Left ventricle myocardium inferior (tissue), 1 donor: ENCODE measurements at regions not wholly inside any gene's neighbourhood (a gene's known extent, or its start where the extent isn't known, plus 50 kb on each side); places are given as distances from the start of the nearest gene placed in this dataset.
A peak's percentile ranks its signal among the peaks of the same experiment; 100 is the strongest.

Source experiments
- DNase-seq: peaks from one replicate; pipeline ENCODE4 v3.0.0-alpha.2; 2020
- H3K27ac ChIP-seq: fragments of 200-600 bp; replicated peaks from 2 replicates; pipeline ENCODE4 v1.8.0; 2021
- H3K27me3 ChIP-seq: fragments of 200-600 bp; 2 replicates; pipeline ENCODE4 v1.8.0; 2021; ENCODE audit warnings: low read depth
- H3K36me3 ChIP-seq: fragments of 200-600 bp; 2 replicates; pipeline ENCODE4 v1.8.0; 2021
- H3K4me1 ChIP-seq: fragments of 200-600 bp; 2 replicates; pipeline ENCODE4 v1.8.0; 2021
- H3K4me3 ChIP-seq: fragments of 200-600 bp; 2 replicates; pipeline ENCODE4 v1.8.0; 2021; ENCODE audit warnings: mild to moderate bottlenecking, moderate library complexity
- H3K9me3 ChIP-seq: fragments of 200-600 bp; replicated peaks from 2 replicates; pipeline ENCODE4 v1.8.0; 2021
- intact Hi-C: fragments of 100-400 bp; cut with micrococcal nuclease; formaldehyde crosslinking; loops from one replicate; pipeline ENCODE4 v1.11.0; 2022
- TF ChIP-seq, protein P1 (sequence below): fragments of 200-600 bp; IDR thresholded peaks from 2 replicates; pipeline ENCODE4 v1.8.0; 2021; ENCODE audit warnings: antibody characterized with exemption, mild to moderate bottlenecking, borderline replicate concordance
- donor health status: DM: no; HTN: yes; CAD: no; lungs with severe emphysema.

DNA sequence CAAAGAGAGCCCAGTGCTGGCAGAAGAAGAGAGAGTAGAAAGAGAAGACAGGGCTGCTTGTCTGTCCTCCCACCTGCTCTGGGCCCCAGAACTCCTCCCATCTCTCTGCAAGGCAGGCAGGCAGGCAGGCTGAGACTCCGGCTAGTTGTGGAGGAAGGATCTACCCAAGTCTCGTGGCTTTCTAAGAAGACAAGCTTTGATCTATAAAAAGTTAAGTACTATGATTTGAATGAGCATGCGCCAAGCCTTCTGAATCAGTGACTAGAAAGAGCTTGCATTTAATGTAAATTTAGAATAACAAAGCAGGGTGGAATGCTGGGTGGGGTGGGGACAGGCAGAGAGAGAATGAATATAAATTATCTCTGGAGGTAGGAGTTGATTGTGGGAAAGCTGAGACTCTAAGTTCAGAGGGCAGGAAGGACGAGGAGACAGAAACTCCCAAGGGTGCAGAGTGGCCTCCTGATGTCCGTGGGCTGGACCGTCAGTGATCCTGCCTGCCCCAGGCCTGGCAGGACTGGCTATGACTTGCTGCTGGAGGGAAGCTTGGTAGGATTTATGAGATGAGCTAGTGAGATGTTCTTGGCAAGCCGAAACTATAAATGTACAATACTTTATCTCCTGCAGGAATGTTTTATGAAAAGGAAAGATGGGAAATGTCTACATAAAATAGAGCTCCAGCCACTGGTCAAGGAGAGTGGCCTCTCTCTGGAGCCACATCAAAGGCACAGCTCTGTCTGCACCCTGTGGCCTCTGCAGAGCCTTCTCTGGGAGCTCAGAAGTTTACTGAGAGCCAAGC, 447.5 kb downstream of the TNS1 start:
- H3K27me3 ChIP-seq: no peaks in the 10 kb centered on the region
- no peak for DNase-seq
- H3K4me1 ChIP-seq: peaks cover 20% of the 10 kb centered on the region
- H3K9me3 ChIP-seq: no peaks in the 10 kb centered on the region
- H3K36me3 ChIP-seq: no peaks in the 10 kb centered on the region
- no peak overlapping the region for H3K4me3 ChIP-seq
- TF ChIP-seq, protein P1, sequence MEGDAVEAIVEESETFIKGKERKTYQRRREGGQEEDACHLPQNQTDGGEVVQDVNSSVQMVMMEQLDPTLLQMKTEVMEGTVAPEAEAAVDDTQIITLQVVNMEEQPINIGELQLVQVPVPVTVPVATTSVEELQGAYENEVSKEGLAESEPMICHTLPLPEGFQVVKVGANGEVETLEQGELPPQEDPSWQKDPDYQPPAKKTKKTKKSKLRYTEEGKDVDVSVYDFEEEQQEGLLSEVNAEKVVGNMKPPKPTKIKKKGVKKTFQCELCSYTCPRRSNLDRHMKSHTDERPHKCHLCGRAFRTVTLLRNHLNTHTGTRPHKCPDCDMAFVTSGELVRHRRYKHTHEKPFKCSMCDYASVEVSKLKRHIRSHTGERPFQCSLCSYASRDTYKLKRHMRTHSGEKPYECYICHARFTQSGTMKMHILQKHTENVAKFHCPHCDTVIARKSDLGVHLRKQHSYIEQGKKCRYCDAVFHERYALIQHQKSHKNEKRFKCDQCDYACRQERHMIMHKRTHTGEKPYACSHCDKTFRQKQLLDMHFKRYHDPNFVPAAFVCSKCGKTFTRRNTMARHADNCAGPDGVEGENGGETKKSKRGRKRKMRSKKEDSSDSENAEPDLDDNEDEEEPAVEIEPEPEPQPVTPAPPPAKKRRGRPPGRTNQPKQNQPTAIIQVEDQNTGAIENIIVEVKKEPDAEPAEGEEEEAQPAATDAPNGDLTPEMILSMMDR: no peak
- H3K27ac ChIP-seq: peak overlapping the region; percentile 27
- intact Hi-C loops: no loop called here

DNA sequence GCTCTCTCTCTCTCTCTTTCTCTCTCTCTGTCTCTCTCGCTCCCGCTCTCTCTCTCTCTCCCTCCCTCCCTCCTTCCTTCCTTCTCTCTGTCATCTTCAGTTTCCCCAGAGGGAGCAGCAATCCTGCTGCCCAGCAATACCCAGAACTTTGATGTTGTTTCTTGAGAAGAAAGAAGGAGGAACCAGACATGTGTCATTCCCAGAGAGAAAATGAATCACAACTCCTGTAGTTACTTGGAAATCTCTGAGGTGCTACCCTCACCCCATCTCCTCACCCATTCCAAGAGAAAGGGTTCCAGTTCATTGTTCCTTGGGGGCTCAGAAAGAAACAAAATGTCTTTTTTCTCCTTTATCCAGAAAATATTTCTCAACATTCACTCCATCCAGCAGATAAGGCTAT, 449.1 kb downstream of the TNS1 start:
- intact Hi-C loops: no loop called here
- DNase-seq: no peak
- Histone ChIP-seq H3K27ac (no peak overlapping the region), H3K9me3 (no peaks in the 10 kb centered on the region), H3K4me3 (no peak overlapping the region), H3K27me3 (no peaks in the 10 kb centered on the region), H3K4me1 (peaks cover 20% of the 10 kb centered on the region), H3K36me3 (no peaks in the 10 kb centered on the region)
- TF ChIP-seq, protein P1: no peak

DNA sequence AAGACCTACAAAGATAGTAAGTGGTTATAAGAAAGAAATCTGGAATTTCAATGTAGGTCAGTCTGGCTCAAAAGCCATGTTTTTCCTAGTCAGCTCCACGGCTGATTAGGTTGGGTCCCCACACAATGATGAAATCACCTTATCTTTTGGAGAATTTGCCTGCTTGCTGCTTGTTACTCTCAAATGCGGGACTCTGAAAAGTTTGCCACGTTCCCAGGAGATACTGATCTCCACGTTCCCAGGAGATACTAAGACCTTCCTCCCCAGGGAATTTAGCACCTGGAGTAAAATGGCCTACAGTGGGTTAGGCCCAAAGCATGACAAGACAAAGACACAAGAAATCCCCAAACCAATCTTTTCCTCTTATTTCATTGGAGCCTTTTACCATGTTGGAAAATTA, 449.6 kb downstream of the TNS1 start:
- Histone ChIP-seq H3K36me3 (no peaks in the 10 kb centered on the region), H3K9me3 (no peaks in the 10 kb centered on the region), H3K4me1 (peaks cover 20% of the 10 kb centered on the region), H3K27me3 (no peaks in the 10 kb centered on the region), H3K4me3 (no peak overlapping the region), H3K27ac (no peak overlapping the region)
- intact Hi-C loops: no loop called here
- TF ChIP-seq, protein P1: no peak
- DNase-seq: no peak

DNA sequence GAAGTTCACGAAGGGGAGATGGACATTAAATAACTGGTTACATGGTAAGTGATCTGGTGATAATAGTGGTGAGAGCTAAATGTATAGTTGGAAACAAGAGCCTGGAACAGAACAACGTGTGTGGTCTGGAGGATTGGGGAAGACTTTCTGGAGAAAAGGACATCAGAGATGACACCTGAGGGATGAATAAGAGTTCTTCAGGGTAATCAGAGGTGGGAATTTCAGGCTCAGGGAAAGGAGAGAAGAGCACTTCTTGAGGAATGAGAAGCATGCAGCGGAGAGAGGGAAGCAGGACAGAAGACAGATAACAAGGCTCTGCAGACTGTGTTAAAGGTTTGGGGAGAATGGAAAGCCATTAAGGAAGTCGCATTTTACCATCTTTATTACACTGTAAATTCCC, 450.7 kb downstream of the TNS1 start:
- peaks cover 20% of the 10 kb centered on the region for H3K4me1 ChIP-seq
- DNase-seq: no peak

DNA sequence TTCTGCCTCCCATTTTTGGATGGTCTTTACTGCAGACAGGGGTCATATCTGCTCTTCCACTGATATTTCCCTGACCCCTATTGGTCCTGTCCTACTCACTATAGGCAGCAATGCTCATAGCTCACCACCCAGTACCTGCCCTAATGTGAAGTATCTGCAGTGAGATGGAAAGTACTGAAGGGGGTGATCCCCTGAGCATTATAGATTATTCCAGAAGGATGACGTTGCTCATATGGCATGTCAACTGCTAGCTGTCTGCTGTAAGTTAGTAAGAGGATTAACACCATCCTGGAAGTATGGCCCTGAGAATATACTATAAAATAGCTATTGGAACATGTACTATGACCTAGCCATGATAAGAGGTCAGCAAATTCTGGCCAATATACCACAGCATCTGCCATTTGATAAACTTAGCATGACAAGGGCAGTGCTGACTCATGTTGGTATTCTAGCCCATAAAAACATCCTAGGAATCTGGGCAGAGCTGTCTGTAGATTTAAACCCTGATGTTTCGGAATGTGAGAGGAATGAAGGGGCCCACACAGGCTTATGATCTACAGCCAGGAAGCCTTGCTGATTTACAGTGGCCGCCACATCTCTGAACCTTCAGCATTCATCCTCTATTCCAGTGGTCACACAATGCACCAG, 451.4 kb downstream of the TNS1 start:
- no peak overlapping the region for H3K27ac ChIP-seq

More for the DNA sequence above, 450.7 kb downstream of the TNS1 start:
- Histone ChIP-seq H3K9me3 (no peaks in the 10 kb centered on the region), H3K4me3 (no peak overlapping the region), H3K36me3 (no peaks in the 10 kb centered on the region), H3K27ac (no peak overlapping the region), H3K27me3 (no peaks in the 10 kb centered on the region)
- intact Hi-C loops: no loop called here
- TF ChIP-seq, protein P1: no peak

More for the DNA sequence above, 451.4 kb downstream of the TNS1 start:
- H3K4me3 ChIP-seq: no peak overlapping the region
- TF ChIP-seq, protein P1: no peak
- H3K36me3 ChIP-seq: no peaks in the 10 kb centered on the region
- no peaks in the 10 kb centered on the region for H3K27me3 ChIP-seq
- H3K9me3 ChIP-seq: peaks cover 2% of the 10 kb centered on the region
- DNase-seq: no peak
- H3K4me1 ChIP-seq: peaks cover 20% of the 10 kb centered on the region
- intact Hi-C loops: no loop called here
